ENCODE measurements at regions not wholly inside any gene's neighbourhood (a gene's known extent, or its start where the extent isn't known, plus 50 kb on each side); places are given as distances from the start of the nearest gene placed in this dataset.

DNA sequence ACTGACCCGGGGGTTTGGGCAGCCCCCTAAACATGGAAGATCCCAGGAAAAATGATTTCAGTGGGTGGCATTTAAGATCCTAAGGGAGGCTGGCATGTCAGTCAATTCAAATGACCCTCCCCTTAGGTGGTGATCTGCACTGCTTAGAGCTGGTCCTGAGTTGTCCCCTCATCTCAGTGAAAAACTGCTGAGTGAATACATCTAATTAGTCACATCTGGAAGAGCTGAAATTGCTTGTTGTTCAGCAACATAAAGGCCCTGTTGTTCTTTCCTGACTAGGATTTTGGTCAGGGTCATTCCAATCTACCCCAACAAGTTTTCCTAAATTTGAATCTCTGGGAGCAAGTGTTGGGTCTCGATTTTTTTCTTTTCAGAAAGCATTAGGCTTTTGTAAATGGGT lies 126.4 kb downstream of the LCA5 start:
- TF ChIP-seq, protein P1, sequence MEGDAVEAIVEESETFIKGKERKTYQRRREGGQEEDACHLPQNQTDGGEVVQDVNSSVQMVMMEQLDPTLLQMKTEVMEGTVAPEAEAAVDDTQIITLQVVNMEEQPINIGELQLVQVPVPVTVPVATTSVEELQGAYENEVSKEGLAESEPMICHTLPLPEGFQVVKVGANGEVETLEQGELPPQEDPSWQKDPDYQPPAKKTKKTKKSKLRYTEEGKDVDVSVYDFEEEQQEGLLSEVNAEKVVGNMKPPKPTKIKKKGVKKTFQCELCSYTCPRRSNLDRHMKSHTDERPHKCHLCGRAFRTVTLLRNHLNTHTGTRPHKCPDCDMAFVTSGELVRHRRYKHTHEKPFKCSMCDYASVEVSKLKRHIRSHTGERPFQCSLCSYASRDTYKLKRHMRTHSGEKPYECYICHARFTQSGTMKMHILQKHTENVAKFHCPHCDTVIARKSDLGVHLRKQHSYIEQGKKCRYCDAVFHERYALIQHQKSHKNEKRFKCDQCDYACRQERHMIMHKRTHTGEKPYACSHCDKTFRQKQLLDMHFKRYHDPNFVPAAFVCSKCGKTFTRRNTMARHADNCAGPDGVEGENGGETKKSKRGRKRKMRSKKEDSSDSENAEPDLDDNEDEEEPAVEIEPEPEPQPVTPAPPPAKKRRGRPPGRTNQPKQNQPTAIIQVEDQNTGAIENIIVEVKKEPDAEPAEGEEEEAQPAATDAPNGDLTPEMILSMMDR (IDR thresholded peaks at IDR 0.05) = no peak
- TF ChIP-seq POLR2A (IDR thresholded peaks at IDR 0.05) = no peak

All from thyroid gland (tissue), 4 donors.